ENCODE measurements at regions not wholly inside any gene's neighbourhood (a gene's known extent, or its start where the extent isn't known, plus 50 kb on each side); places are given as distances from the start of the nearest gene placed in this dataset.

- TF ChIP-seq POLR2AphosphoS5 (IDR thresholded peaks at IDR 0.05) (no peak), CTCF (IDR thresholded peaks at IDR 0.05) (no peak), POLR2A (IDR thresholded peaks at IDR 0.05) (no peak)
These were observed 57.3 kb upstream of the THBS2 start for GRCh38 chr6:169310983-169311382.
